HepG2 (cell line): ENCODE measurements at regions not wholly inside any gene's neighbourhood (a gene's known extent, or its start where the extent isn't known, plus 50 kb on each side); places are given as distances from the start of the nearest gene placed in this dataset.
A peak's percentile ranks its signal among the peaks of the same experiment; 100 is the strongest.

Source experiments
- ATAC-seq: fragments of 200-7000 bp; cut with Tn5 transposase; 3 replicates; pipeline ENCODE4 v1.9.1; 2020; ENCODE audit warnings: mild to moderate bottlenecking, moderate library complexity
- BruUV-seq: library from RNA; stranded (reverse); fragments of 400-500 nt; replicated peaks from 2 replicates; lab custom pipeline; 2021; lab: Mats Ljungman, UMichigan
- CTCF ChIA-PET: fragments of 300-600 bp; formaldehyde crosslinking; extraction: SDS; loops from one replicate; lab custom pipeline; 2021; ENCODE audit warnings: low total read pairs, inconsistent platforms, low intra/inter-chr PET ratio; lab: Yijun Ruan, JAX
- POLR2A ChIA-PET: fragments of 350-600 bp; sonication (Branson Sonifier 250); formaldehyde crosslinking; loops from one replicate; lab custom pipeline; 2020; ENCODE audit warnings: antibody characterized with exemption, inconsistent platforms; lab: Yijun Ruan, JAX
- DNase-seq: peaks from one replicate; pipeline ENCODE4 v3.0.0-alpha.2; 2015; ENCODE audit warnings: low spot score
- FAIRE-seq: peaks from 3 replicates; lab custom pipeline; 2011; peaks lifted over from hg19 to GRCh38; lab: Jason Lieb, UNC
- H2AFZ ChIP-seq: one replicate; pipeline ENCODE4 v1.6.1; 2011; ENCODE audit warnings: low read length, inconsistent platforms
- H3K27ac ChIP-seq: fragments of 300-600 bp; 3 replicates; pipeline ENCODE4 v1.8.0; 2011; ENCODE audit warnings: mixed run types, mild to moderate bottlenecking, mixed read lengths, low read length, inconsistent platforms; ENCODE audit not compliant: insufficient read depth; ENCODE audit errors: extremely low read length
- H3K27me3 ChIP-seq, 2 experiments: fragments of 200-600 bp in 1 of 2; 2 replicates in 1 of 2; 3 replicates in 1 of 2; pipeline versions ENCODE4 v1.6.0 to v1.8.0; 2011; ENCODE audit warnings: low read length in 2 of 2, mild to moderate bottlenecking in 2 of 2, moderate library complexity in 2 of 2, inconsistent platforms in 1 of 2; ENCODE audit not compliant: insufficient read depth in 2 of 2, control insufficient read depth in 1 of 2
- H3K36me3 ChIP-seq, 2 experiments: fragments of 200-600 bp in 1 of 2; replicated peaks in 1 of 2; 2 replicates in 1 of 2; 3 replicates in 1 of 2; pipeline versions ENCODE4 v1.5.1 to v1.8.0; 2011; ENCODE audit warnings: low read length in 2 of 2, inconsistent platforms in 1 of 2; ENCODE audit not compliant: insufficient read depth in 2 of 2, control insufficient read depth in 1 of 2
- H3K4me1 ChIP-seq: 2 replicates; pipeline ENCODE4 v1.5.1; 2012; ENCODE audit warnings: low read length, inconsistent platforms; ENCODE audit not compliant: insufficient read depth
- H3K4me2 ChIP-seq: 2 replicates; pipeline ENCODE4 v1.6.0; 2011; ENCODE audit warnings: low read depth, low read length, inconsistent platforms
- H3K4me3 ChIP-seq, 3 experiments: fragments of 200-600 bp in 1 of 3; sonication (generic), shearing (Covaris generic) in 1 of 3; replicated peaks in 1 of 3; 2 replicates each; pipeline ENCODE4 v1.5.1; 2011 to 2016; ENCODE audit warnings: low read length in 3 of 3, inconsistent platforms in 2 of 3, low read depth in 2 of 3, mild to moderate bottlenecking in 2 of 3, control low read depth in 1 of 3, mixed read lengths in 1 of 3; ENCODE audit not compliant: insufficient read depth in 1 of 3
- H3K79me2 ChIP-seq: one replicate; pipeline ENCODE4 v1.6.1; 2011; ENCODE audit warnings: low read length, inconsistent platforms; ENCODE audit not compliant: insufficient read depth
- H3K9ac ChIP-seq: 2 replicates; pipeline ENCODE4 v1.6.0; 2011; ENCODE audit warnings: mild to moderate bottlenecking, low read depth, low read length, inconsistent platforms; ENCODE audit not compliant: insufficient read depth
- H3K9me3 ChIP-seq: 2 replicates; pipeline ENCODE4 v1.5.1; 2012; ENCODE audit warnings: mild to moderate bottlenecking, low read length
- H4K20me1 ChIP-seq: 2 replicates; pipeline ENCODE4 v1.6.0; 2011; ENCODE audit warnings: inconsistent platforms, mild to moderate bottlenecking, low read length, moderate library complexity; ENCODE audit not compliant: insufficient read depth
- MED13 ChIP-seq: sonication (generic); formaldehyde crosslinking; IDR thresholded peaks from 2 replicates; pipeline ENCODE4 v1.5.0; 2020; ENCODE audit warnings: missing genetic modification reagents
- MYC ChIP-seq: sonication (generic); formaldehyde crosslinking; IDR thresholded peaks from 2 replicates; pipeline ENCODE4 v1.9.0; 2021; ENCODE audit warnings: missing genetic modification reagents, borderline replicate concordance
- NONO ChIP-seq, 2 experiments: fragments of 450-650 bp in 1 of 2; sonication (generic) in 1 of 2; formaldehyde crosslinking in 1 of 2; IDR thresholded peaks in 1 of 2; conservative IDR thresholded peaks in 1 of 2; 2 replicates each; pipeline versions ENCODE4 v1.6.1 to v1.8.0; 2017 to 2022; ENCODE audit warnings: mild to moderate bottlenecking in 1 of 2, missing genetic modification reagents in 1 of 2, moderate library complexity in 1 of 2
- PHF21A ChIP-seq: sonication (generic); formaldehyde crosslinking; IDR thresholded peaks from 2 replicates; pipeline ENCODE4 v1.5.0; 2020; ENCODE audit warnings: mild to moderate bottlenecking, missing genetic modification reagents
- SMARCE1 ChIP-seq: fragments of 450-650 bp; IDR thresholded peaks from 2 replicates; pipeline ENCODE4 v1.6.1; 2017; ENCODE audit warnings: borderline replicate concordance
- ZNF329 ChIP-seq: sonication (generic); formaldehyde crosslinking; IDR thresholded peaks from 2 replicates; pipeline ENCODE4 v1.9.0; 2021; ENCODE audit warnings: low read depth, mild to moderate bottlenecking, missing genetic modification reagents
- ZSCAN5A ChIP-seq: sonication (generic); formaldehyde crosslinking; IDR thresholded peaks from 2 replicates; pipeline ENCODE4 v1.8.0; 2022; ENCODE audit warnings: mild to moderate bottlenecking, missing genetic modification reagents, borderline replicate concordance
- WGBS: methylation state at CpG from one replicate; pipeline ENCODE4 v1.1.6; 2017; ENCODE audit warnings: low lambda C conversion rate; 5-methylcytosine and 5-hydroxymethylcytosine counted together
- in situ Hi-C: cut with HindIII; loops from 2 replicates; pipeline ENCODE4 v1.10.0; 2017; ENCODE audit warnings: low pct_unique_long_range_greater_than_20kb; ENCODE audit not compliant: extremely low pct_ligation_motif_present
- intact Hi-C: fragments of 100-400 bp; cut with micrococcal nuclease; formaldehyde crosslinking; loops from one replicate; pipeline ENCODE4 v1.10.0; 2022; ENCODE audit not compliant: unreplicated experiment
- TF ChIP-seq, protein P1 (sequence below): sonication (generic); formaldehyde crosslinking; IDR thresholded peaks from 2 replicates; pipeline ENCODE4 v1.5.1; 2020; ENCODE audit warnings: mild to moderate bottlenecking, moderate library complexity, missing genetic modification reagents
- TF ChIP-seq, protein P2 (sequence below): IDR thresholded peaks from 2 replicates; pipeline ENCODE4 v1.6.1; 2016; ENCODE audit warnings: low read depth, borderline replicate concordance
- TF ChIP-seq, protein P3 (sequence below): IDR thresholded peaks from 2 replicates; pipeline ENCODE4 v1.6.1; 2012; ENCODE audit warnings: inconsistent platforms
- TF ChIP-seq, protein P4 (sequence below): sonication (generic); formaldehyde crosslinking; IDR thresholded peaks from 2 replicates; pipeline ENCODE4 v1.4.0; 2020; ENCODE audit warnings: mild to moderate bottlenecking, missing genetic modification reagents

DNA sequence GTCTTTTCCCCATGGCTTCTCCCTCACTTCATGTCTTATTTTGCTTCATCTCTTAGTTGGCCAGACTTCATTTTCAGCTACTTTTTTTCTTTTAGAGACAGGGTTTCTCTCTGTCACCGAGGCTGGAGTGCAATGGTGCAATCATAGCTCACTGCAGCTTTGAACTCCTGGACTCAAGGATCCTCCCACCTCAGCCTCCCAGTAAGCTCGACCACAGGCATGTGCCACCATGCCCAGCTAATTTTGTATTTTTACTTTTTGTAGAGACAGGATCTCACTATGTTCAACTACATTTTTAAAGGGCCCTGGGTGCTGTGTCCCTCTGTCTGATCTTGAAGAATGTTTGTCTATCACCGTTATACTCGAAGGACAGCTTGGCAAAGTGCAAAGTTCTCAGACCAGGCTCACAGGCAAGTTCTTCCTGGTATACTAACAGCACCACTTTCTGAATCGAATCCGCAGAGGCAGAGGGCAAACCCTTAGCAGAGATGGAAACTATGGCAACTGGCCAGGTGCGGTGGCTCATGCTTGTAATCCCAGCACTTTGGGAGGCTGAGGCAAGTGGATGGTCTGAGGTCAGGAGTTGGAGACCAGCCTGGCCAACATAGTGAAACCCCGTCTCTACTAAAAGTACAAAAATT lies 60.9 kb downstream of the SOWAHC start (continued):
- TF ChIP-seq, protein P1, sequence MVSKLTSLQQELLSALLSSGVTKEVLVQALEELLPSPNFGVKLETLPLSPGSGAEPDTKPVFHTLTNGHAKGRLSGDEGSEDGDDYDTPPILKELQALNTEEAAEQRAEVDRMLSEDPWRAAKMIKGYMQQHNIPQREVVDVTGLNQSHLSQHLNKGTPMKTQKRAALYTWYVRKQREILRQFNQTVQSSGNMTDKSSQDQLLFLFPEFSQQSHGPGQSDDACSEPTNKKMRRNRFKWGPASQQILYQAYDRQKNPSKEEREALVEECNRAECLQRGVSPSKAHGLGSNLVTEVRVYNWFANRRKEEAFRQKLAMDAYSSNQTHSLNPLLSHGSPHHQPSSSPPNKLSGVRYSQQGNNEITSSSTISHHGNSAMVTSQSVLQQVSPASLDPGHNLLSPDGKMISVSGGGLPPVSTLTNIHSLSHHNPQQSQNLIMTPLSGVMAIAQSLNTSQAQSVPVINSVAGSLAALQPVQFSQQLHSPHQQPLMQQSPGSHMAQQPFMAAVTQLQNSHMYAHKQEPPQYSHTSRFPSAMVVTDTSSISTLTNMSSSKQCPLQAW (CRISPR knock-in tag) = no peak
- TF ChIP-seq MED13 = no peak

DNA sequence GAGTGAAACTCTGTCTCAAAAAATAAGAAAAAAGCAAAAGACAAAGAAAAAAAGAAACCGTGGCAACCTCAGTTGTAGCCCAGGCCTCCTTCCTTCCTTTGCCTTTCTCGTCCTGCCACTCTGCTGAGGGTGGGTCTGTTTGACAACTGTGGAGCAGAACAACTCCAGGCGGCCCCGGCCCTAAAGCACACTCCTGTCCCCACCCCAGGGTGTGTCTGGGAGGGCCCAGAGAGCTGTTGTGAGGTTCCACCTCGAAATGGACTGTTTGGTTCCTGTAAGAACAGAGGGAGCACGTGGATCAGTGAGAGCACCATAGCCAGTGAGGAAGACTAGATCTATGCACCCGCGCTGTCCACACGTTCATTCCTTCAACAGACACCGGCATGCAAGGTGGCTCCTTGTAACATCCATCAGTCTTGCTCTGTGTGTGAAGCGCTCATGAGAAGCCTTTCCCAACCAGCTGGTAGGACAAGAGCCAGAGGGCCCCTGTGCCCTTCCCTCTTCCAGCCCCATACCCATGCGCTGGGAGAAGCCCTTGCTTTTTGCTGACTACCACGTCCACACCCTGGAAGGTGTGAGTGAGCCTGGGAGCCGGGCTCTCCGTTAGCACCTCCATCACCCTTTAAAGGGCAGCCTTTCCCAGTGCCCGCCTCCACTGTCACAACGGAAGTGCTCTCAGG lies 61.6 kb downstream of the SOWAHC start:
- no TSS peak for BruUV-seq
- Histone ChIP-seq H2AFZ (peak overlapping the region; percentile 10), H3K4me1 (peaks cover 81% of the 10 kb centered on the region), H3K9me3 (no peaks in the 10 kb centered on the region), H3K9ac (peak overlapping the region; percentile 53; the same call in 1 of the 2 replicates), H4K20me1 (no peaks in the 10 kb centered on the region), H3K4me2 (peak overlapping the region; percentile 71), H3K4me3 (peak overlapping the region in 2 of 3 experiments; percentile 9 to 10; a peak in 1 of 6 replicates), H3K79me2 (no peaks in the 10 kb centered on the region), H3K27me3 (no peaks in the 10 kb centered on the region), H3K27ac (peak overlapping the region; percentile 70), H3K36me3 (no peaks in the 10 kb centered on the region)
- in situ Hi-C loops (no loop called here), intact Hi-C loops (loop anchor here (2.0 kb wide), 2 partner anchors 15 to 31 kb away; no protein-coding TSS in a partner anchor)
- FAIRE-seq (no peak), DNase-seq (no peak), ATAC-seq (peak; percentile 13)
- ChIA-PET POLR2A (interaction anchor here (0.9 to 8.9 kb wide), 6 partner anchors 13 to 61 kb away, joined by 4 to 125 read pairs (median 18); partner anchors contain the start of genes SEPTIN10 and SOWAHC), CTCF (no interaction called here)
- 65% methylated on average over 17 of the region's 17 CpGs for WGBS
- TF ChIP-seq NONO (IDR thresholded peaks at IDR 0.05) (no peak), NONO (CRISPR knock-in tag; conservative IDR thresholded peaks at IDR 0.05) (no peak), ZSCAN5A (CRISPR knock-in tag) (no peak), PHF21A (CRISPR knock-in tag) (0 out of 2 replicates have a peak, but pooled peaks have one; percentile 11), MYC (CRISPR knock-in tag) (no peak), SMARCE1 (no peak), ZNF329 (CRISPR knock-in tag) (no peak)
- TF ChIP-seq, protein P2, sequence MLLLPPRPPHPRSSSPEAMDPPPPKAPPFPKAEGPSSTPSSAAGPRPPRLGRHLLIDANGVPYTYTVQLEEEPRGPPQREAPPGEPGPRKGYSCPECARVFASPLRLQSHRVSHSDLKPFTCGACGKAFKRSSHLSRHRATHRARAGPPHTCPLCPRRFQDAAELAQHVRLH (CRISPR knock-in tag) = 0 out of 2 replicates have a peak, but pooled peaks have one; percentile 24
- TF ChIP-seq, protein P3, sequence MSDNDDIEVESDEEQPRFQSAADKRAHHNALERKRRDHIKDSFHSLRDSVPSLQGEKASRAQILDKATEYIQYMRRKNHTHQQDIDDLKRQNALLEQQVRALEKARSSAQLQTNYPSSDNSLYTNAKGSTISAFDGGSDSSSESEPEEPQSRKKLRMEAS = 0 out of 2 replicates have a peak, but pooled peaks have one; percentile 23
- TF ChIP-seq, protein P4, sequence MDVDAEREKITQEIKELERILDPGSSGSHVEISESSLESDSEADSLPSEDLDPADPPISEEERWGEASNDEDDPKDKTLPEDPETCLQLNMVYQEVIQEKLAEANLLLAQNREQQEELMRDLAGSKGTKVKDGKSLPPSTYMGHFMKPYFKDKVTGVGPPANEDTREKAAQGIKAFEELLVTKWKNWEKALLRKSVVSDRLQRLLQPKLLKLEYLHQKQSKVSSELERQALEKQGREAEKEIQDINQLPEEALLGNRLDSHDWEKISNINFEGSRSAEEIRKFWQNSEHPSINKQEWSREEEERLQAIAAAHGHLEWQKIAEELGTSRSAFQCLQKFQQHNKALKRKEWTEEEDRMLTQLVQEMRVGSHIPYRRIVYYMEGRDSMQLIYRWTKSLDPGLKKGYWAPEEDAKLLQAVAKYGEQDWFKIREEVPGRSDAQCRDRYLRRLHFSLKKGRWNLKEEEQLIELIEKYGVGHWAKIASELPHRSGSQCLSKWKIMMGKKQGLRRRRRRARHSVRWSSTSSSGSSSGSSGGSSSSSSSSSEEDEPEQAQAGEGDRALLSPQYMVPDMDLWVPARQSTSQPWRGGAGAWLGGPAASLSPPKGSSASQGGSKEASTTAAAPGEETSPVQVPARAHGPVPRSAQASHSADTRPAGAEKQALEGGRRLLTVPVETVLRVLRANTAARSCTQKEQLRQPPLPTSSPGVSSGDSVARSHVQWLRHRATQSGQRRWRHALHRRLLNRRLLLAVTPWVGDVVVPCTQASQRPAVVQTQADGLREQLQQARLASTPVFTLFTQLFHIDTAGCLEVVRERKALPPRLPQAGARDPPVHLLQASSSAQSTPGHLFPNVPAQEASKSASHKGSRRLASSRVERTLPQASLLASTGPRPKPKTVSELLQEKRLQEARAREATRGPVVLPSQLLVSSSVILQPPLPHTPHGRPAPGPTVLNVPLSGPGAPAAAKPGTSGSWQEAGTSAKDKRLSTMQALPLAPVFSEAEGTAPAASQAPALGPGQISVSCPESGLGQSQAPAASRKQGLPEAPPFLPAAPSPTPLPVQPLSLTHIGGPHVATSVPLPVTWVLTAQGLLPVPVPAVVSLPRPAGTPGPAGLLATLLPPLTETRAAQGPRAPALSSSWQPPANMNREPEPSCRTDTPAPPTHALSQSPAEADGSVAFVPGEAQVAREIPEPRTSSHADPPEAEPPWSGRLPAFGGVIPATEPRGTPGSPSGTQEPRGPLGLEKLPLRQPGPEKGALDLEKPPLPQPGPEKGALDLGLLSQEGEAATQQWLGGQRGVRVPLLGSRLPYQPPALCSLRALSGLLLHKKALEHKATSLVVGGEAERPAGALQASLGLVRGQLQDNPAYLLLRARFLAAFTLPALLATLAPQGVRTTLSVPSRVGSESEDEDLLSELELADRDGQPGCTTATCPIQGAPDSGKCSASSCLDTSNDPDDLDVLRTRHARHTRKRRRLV = no peak
